Parathyroid adenoma (tissue), 2 donors: ENCODE measurements at regions not wholly inside any gene's neighbourhood (a gene's known extent, or its start where the extent isn't known, plus 50 kb on each side); places are given as distances from the start of the nearest gene placed in this dataset.

ENCODE experiments used
- H2AFZ ChIP-seq: fragments of 300-600 bp; sonication (generic); one replicate; pipeline ENCODE4 v1.7.0; 2017; ENCODE audit warnings: antibody characterized with exemption, mild to moderate bottlenecking
- H3K27ac ChIP-seq: fragments of 300-600 bp; sonication (generic); one replicate; pipeline ENCODE4 v1.7.0; 2017
- H3K27me3 ChIP-seq: fragments of 300-600 bp; sonication (generic); one replicate; pipeline ENCODE4 v1.7.0; 2017; ENCODE audit warnings: low read length; ENCODE audit not compliant: control insufficient read depth, insufficient read depth
- H3K36me3 ChIP-seq: fragments of 300-600 bp; sonication (generic); one replicate; pipeline ENCODE4 v1.7.0; 2017; ENCODE audit warnings: low read length; ENCODE audit not compliant: control insufficient read depth, insufficient read depth
- H3K4me1 ChIP-seq: fragments of 300-600 bp; sonication (generic); one replicate; pipeline ENCODE4 v1.7.0; 2017; ENCODE audit warnings: control low read depth
- H3K4me2 ChIP-seq: fragments of 300-600 bp; sonication (generic); one replicate; pipeline ENCODE4 v1.7.0; 2017; ENCODE audit warnings: low read length
- H3K4me3 ChIP-seq: fragments of 300-600 bp; sonication (generic); one replicate; pipeline ENCODE4 v1.7.0; 2017; ENCODE audit warnings: low read depth, low read length
- H3K79me2 ChIP-seq: fragments of 300-600 bp; sonication (generic); one replicate; pipeline ENCODE4 v1.7.0; 2017; ENCODE audit warnings: control low read depth
- H3K9ac ChIP-seq: fragments of 300-600 bp; sonication (generic); one replicate; pipeline ENCODE4 v1.7.0; 2017; ENCODE audit warnings: mild to moderate bottlenecking
- H3K9me3 ChIP-seq: fragments of 300-600 bp; sonication (generic); one replicate; pipeline ENCODE4 v1.7.0; 2017; ENCODE audit warnings: low read length; ENCODE audit not compliant: control insufficient read depth
- TF ChIP-seq, protein P1 (sequence below): fragments of 300-600 bp; sonication (generic); IDR thresholded peaks from one replicate; pipeline ENCODE4 v1.7.0; 2017; ENCODE audit warnings: antibody characterized with exemption, mild to moderate bottlenecking
- donor health status: primary hyperparathyroidism.

GRCh38 chr6:164148788-164149187, 734.3 kb downstream of the QKI start:
- no peaks in the 10 kb centered on the region for H3K27me3 ChIP-seq
- no peak overlapping the region for H3K27ac ChIP-seq
- no peak overlapping the region for H3K4me2 ChIP-seq
- H2AFZ ChIP-seq, result no peak overlapping the region
- TF ChIP-seq, protein P1, sequence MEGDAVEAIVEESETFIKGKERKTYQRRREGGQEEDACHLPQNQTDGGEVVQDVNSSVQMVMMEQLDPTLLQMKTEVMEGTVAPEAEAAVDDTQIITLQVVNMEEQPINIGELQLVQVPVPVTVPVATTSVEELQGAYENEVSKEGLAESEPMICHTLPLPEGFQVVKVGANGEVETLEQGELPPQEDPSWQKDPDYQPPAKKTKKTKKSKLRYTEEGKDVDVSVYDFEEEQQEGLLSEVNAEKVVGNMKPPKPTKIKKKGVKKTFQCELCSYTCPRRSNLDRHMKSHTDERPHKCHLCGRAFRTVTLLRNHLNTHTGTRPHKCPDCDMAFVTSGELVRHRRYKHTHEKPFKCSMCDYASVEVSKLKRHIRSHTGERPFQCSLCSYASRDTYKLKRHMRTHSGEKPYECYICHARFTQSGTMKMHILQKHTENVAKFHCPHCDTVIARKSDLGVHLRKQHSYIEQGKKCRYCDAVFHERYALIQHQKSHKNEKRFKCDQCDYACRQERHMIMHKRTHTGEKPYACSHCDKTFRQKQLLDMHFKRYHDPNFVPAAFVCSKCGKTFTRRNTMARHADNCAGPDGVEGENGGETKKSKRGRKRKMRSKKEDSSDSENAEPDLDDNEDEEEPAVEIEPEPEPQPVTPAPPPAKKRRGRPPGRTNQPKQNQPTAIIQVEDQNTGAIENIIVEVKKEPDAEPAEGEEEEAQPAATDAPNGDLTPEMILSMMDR, result no peak
- H3K9ac ChIP-seq, result no peak overlapping the region
- no peaks in the 10 kb centered on the region for H3K9me3 ChIP-seq
- no peaks in the 10 kb centered on the region for H3K36me3 ChIP-seq
- H3K79me2 ChIP-seq, result no peaks in the 10 kb centered on the region
- no peaks in the 10 kb centered on the region for H3K4me1 ChIP-seq
- no peak overlapping the region for H3K4me3 ChIP-seq

DNA sequence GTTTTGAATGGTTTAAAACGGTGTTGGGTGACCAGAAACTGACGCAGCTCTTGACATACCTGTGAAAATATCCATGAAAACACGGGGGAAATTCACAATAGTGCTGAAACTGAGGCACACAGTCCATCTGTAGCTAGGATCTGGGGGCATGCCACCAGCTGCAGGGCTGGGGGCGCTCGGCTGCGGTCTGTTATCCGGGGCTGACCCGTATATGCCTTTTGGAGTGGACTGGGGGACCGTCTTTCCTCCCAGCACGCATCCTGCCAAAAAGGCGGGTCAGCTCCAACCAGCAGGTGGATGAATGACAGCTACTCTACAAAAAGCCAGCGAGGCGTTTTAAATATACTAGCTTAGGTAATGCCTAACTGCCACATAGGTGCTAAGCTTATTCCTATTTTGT, 729.8 kb downstream of the QKI start:
- Histone ChIP-seq H3K27me3 (no peaks in the 10 kb centered on the region), H3K4me2 (no peak overlapping the region), H3K36me3 (no peaks in the 10 kb centered on the region), H2AFZ (no peak overlapping the region), H3K4me1 (no peaks in the 10 kb centered on the region), H3K79me2 (no peaks in the 10 kb centered on the region), H3K9me3 (no peaks in the 10 kb centered on the region), H3K4me3 (no peak overlapping the region), H3K9ac (no peak overlapping the region), H3K27ac (no peak overlapping the region)
- TF ChIP-seq, protein P1, result no peak

DNA sequence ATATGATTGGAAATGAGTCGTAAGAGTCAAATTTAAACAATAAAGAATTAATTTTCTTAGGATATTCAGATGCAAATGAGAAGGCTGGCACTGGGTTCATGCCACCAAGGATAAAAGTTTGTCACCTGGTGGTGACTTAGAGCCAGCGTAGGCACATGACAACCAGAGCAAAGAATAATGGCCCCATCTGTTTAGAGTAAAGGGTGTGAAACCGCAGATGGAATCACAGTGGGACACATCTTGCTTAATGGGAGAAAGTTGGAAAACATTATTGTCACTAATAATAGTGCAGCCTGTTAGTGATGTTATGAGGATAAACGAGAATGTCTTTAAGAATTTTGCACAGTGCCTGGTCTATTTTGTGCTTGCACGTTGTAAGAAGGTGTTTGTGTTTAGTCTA, 727.8 kb downstream of the QKI start:
- no peak overlapping the region for H3K27ac ChIP-seq
- H3K9ac ChIP-seq, result no peak overlapping the region
- H3K36me3 ChIP-seq, result no peaks in the 10 kb centered on the region
- TF ChIP-seq, protein P1, result no peak
- H3K9me3 ChIP-seq, result no peaks in the 10 kb centered on the region
- H3K4me1 ChIP-seq, result no peaks in the 10 kb centered on the region
- no peak overlapping the region for H2AFZ ChIP-seq
- H3K4me3 ChIP-seq, result no peak overlapping the region
- H3K79me2 ChIP-seq, result no peaks in the 10 kb centered on the region
- H3K4me2 ChIP-seq, result no peak overlapping the region
- H3K27me3 ChIP-seq, result no peaks in the 10 kb centered on the region

GRCh38 chr6:164135511-164136132, 721.1 kb downstream of the QKI start:
- Histone ChIP-seq H3K9me3 (no peaks in the 10 kb centered on the region), H2AFZ (no peak overlapping the region), H3K4me3 (no peak overlapping the region), H3K36me3 (no peaks in the 10 kb centered on the region), H3K4me2 (no peak overlapping the region), H3K79me2 (no peaks in the 10 kb centered on the region), H3K27ac (no peak overlapping the region), H3K27me3 (no peaks in the 10 kb centered on the region), H3K4me1 (no peaks in the 10 kb centered on the region), H3K9ac (no peak overlapping the region)
- TF ChIP-seq, protein P1, result no peak

- Histone ChIP-seq H3K27me3 (no peaks in the 10 kb centered on the region), H3K4me2 (no peak overlapping the region), H2AFZ (no peak overlapping the region), H3K4me3 (no peak overlapping the region), H3K79me2 (no peaks in the 10 kb centered on the region), H3K9me3 (no peaks in the 10 kb centered on the region), H3K27ac (no peak overlapping the region), H3K36me3 (no peaks in the 10 kb centered on the region), H3K9ac (no peak overlapping the region), H3K4me1 (no peaks in the 10 kb centered on the region)
- TF ChIP-seq, protein P1, result no peak
Observed at GRCh38 chr6:164133095-164133494, 718.6 kb downstream of the QKI start.
